HL-60 (cell line): ENCODE measurements at regions not wholly inside any gene's neighbourhood (a gene's known extent, or its start where the extent isn't known, plus 50 kb on each side); places are given as distances from the start of the nearest gene placed in this dataset.
"Not testable (repeated sequence)": the region's sequence is repeated elsewhere in the genome, so short reads cannot be mapped to it uniquely, and the experiment has no call there.

Source experiments
- DNase-seq, 2 experiments: peaks; one replicate each; pipeline ENCODE4 v3.0.0-alpha.2; 2010 to 2020; ENCODE audit warnings: low read depth in 1 of 2, low spot score in 1 of 2
- H3K27ac ChIP-seq: fragments of 250-450 bp; sonication (Bioruptor Pico); replicated peaks from 2 replicates; pipeline ENCODE4 v1.5.1; 2020; ENCODE audit warnings: mild to moderate bottlenecking, moderate library complexity
- H3K27me3 ChIP-seq: fragments of 250-450 bp; sonication (Bioruptor Pico); 2 replicates; pipeline ENCODE4 v1.5.1; 2021; ENCODE audit warnings: mild to moderate bottlenecking, moderate library complexity; ENCODE audit not compliant: insufficient read depth, poor library complexity, severe bottlenecking
- H3K4me3 ChIP-seq: replicated peaks from 2 replicates; pipeline ENCODE4 v1.5.1; 2011; ENCODE audit warnings: mild to moderate bottlenecking, control low read depth, low read length; ENCODE audit not compliant: insufficient read depth
- GABPA ChIP-seq: IDR thresholded peaks from 2 replicates; pipeline ENCODE4 v1.6.1; 2012; ENCODE audit warnings: low read depth
- POLR2AphosphoS5 ChIP-seq: IDR thresholded peaks from 2 replicates; pipeline ENCODE4 v1.6.1; 2012; ENCODE audit warnings: low read depth
- SPI1 ChIP-seq: IDR thresholded peaks from 2 replicates; pipeline ENCODE4 v1.6.1; 2012; ENCODE audit warnings: low read depth, mild to moderate bottlenecking, borderline replicate concordance
- TF ChIP-seq, protein P1 (sequence below): IDR thresholded peaks from one replicate; pipeline ENCODE4 v1.5.1; 2011; ENCODE audit warnings: low read length, control low read depth, inconsistent platforms; ENCODE audit not compliant: insufficient read depth
- TF ChIP-seq, protein P2 (sequence below): IDR thresholded peaks from 2 replicates; pipeline ENCODE4 v1.6.1; 2012; ENCODE audit warnings: low read depth; ENCODE audit not compliant: insufficient replicate concordance

GRCh38 chr4:188434643-188435042 is 295.4 kb downstream of the TRIML1 start:
- no peak for DNase-seq
- Histone ChIP-seq H3K27me3 (no peaks in the 10 kb centered on the region), H3K27ac (no peak overlapping the region), H3K4me3 (no peak overlapping the region)
- TF ChIP-seq, protein P1, sequence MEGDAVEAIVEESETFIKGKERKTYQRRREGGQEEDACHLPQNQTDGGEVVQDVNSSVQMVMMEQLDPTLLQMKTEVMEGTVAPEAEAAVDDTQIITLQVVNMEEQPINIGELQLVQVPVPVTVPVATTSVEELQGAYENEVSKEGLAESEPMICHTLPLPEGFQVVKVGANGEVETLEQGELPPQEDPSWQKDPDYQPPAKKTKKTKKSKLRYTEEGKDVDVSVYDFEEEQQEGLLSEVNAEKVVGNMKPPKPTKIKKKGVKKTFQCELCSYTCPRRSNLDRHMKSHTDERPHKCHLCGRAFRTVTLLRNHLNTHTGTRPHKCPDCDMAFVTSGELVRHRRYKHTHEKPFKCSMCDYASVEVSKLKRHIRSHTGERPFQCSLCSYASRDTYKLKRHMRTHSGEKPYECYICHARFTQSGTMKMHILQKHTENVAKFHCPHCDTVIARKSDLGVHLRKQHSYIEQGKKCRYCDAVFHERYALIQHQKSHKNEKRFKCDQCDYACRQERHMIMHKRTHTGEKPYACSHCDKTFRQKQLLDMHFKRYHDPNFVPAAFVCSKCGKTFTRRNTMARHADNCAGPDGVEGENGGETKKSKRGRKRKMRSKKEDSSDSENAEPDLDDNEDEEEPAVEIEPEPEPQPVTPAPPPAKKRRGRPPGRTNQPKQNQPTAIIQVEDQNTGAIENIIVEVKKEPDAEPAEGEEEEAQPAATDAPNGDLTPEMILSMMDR, result no peak
- TF ChIP-seq, protein P2, sequence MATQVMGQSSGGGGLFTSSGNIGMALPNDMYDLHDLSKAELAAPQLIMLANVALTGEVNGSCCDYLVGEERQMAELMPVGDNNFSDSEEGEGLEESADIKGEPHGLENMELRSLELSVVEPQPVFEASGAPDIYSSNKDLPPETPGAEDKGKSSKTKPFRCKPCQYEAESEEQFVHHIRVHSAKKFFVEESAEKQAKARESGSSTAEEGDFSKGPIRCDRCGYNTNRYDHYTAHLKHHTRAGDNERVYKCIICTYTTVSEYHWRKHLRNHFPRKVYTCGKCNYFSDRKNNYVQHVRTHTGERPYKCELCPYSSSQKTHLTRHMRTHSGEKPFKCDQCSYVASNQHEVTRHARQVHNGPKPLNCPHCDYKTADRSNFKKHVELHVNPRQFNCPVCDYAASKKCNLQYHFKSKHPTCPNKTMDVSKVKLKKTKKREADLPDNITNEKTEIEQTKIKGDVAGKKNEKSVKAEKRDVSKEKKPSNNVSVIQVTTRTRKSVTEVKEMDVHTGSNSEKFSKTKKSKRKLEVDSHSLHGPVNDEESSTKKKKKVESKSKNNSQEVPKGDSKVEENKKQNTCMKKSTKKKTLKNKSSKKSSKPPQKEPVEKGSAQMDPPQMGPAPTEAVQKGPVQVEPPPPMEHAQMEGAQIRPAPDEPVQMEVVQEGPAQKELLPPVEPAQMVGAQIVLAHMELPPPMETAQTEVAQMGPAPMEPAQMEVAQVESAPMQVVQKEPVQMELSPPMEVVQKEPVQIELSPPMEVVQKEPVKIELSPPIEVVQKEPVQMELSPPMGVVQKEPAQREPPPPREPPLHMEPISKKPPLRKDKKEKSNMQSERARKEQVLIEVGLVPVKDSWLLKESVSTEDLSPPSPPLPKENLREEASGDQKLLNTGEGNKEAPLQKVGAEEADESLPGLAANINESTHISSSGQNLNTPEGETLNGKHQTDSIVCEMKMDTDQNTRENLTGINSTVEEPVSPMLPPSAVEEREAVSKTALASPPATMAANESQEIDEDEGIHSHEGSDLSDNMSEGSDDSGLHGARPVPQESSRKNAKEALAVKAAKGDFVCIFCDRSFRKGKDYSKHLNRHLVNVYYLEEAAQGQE, result no peak
- TF ChIP-seq GABPA (no peak), POLR2AphosphoS5 (no peak), SPI1 (no peak)

- H3K27ac ChIP-seq, result no peak overlapping the region
- no peaks in the 10 kb centered on the region for H3K27me3 ChIP-seq
- H3K4me3 ChIP-seq, result no peak overlapping the region
- TF ChIP-seq, protein P1, result no peak
- TF ChIP-seq GABPA (no peak), POLR2AphosphoS5 (no peak)
- TF ChIP-seq, protein P2, result no peak
- no peak for DNase-seq
Measured at GRCh38 chr4:188435381-188435780, 296.1 kb downstream of the TRIML1 start.

DNA sequence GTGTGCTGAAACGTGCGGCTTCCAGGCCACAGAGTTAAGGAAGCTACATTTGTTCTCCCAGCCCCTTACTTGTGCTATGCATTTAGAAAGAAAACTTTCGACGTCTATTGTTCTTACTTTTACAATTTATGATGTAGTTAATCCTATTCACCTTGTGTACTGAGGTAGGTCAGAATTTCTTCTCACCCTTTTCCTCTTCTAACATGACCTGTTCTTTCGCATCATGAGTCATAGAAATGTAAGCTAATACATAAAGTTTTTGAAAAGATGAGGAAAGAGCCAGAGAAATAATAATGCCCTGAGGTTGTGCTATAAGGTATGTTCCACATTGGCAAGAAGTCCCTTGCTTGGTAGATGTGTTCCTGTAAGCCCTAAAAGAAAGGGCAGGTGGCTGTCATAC is 298.3 kb downstream of the TRIML1 start:
- H3K27ac ChIP-seq, result no peak overlapping the region
- no peak for DNase-seq
- TF ChIP-seq, protein P1, result no peak
- TF ChIP-seq SPI1 (no peak), POLR2AphosphoS5 (no peak), GABPA (no peak)
- TF ChIP-seq, protein P2, result no peak
- H3K4me3 ChIP-seq, result no peak overlapping the region
- H3K27me3 ChIP-seq, result no peaks in the 10 kb centered on the region

DNA sequence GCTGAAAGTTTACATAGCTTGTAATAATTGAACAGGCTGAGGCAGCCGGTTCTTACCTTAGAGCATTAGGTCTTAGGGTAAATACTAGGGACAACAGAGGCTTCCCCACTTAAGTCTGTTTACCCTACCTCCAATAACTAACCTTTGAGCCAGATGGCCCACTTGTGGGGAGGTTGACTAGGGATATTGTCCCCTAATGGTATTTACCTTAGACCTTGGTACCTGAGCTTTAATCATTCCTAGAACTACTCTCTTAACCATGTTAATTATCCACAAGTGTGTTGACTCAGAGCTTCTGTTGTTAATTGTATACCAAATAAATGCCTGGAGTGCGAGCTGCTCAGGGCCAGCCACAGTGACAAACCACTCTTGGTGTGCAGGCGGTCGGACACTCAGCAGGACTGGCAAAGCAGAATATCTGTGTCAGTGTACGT is 299.2 kb downstream of the TRIML1 start:
- H3K27me3 ChIP-seq, H3K27ac ChIP-seq, H3K4me3 ChIP-seq, DNase-seq: not testable (repeated sequence)
